ENCODE measurements at regions not wholly inside any gene's neighbourhood (a gene's known extent, or its start where the extent isn't known, plus 50 kb on each side); places are given as distances from the start of the nearest gene placed in this dataset.

GRCh38 chrX:138982365-138982764, 270.8 kb upstream of the FGF13 start:
- TF ChIP-seq CTCF (conservative IDR thresholded peaks at IDR 0.05; ENCODE audit: low read depth, low read length) (no peak), EZH2 (IDR thresholded peaks at IDR 0.05; ENCODE audit: low read length, unreplicated experiment) (no peak), EZH2phosphoT487 (IDR thresholded peaks at IDR 0.05; ENCODE audit: borderline replicate concordance, low read length) (no peak)
